ENCODE measurements at regions not wholly inside any gene's neighbourhood (a gene's known extent, or its start where the extent isn't known, plus 50 kb on each side); places are given as distances from the start of the nearest gene placed in this dataset.

GRCh38 chr2:84144345-84144744 is 314.7 kb downstream of the SUCLG1 start:
- TF ChIP-seq CTCF (IDR thresholded peaks at IDR 0.05; ENCODE audit: insufficient read depth, low read length, poor library complexity, severe bottlenecking) (no peak), EZH2phosphoT487 (conservative IDR thresholded peaks at IDR 0.05; ENCODE audit: low read length) (no peak)

Measured in SU-DHL-6 (cell line).